Breast epithelium (tissue), 3 donors: ENCODE measurements at regions not wholly inside any gene's neighbourhood (a gene's known extent, or its start where the extent isn't known, plus 50 kb on each side); places are given as distances from the start of the nearest gene placed in this dataset.
"Not testable (repeated sequence)": the region's sequence is repeated elsewhere in the genome, so short reads cannot be mapped to it uniquely, and the experiment has no call there.

ENCODE experiments used
- POLR2AphosphoS5 ChIP-seq, 3 donors: sonication (generic); formaldehyde crosslinking; IDR thresholded peaks; one replicate each; pipeline ENCODE4 v1.6.1; 2017; ENCODE audit warnings: antibody characterized with exemption in 3 of 3
- TF ChIP-seq, protein P1 (sequence below), 3 donors: fragments of 450-650 bp; IDR thresholded peaks; one replicate each; pipeline ENCODE4 v1.5.1; 2016 to 2017; ENCODE audit warnings: antibody characterized with exemption in 3 of 3, mild to moderate bottlenecking in 3 of 3, moderate library complexity in 3 of 3

DNA sequence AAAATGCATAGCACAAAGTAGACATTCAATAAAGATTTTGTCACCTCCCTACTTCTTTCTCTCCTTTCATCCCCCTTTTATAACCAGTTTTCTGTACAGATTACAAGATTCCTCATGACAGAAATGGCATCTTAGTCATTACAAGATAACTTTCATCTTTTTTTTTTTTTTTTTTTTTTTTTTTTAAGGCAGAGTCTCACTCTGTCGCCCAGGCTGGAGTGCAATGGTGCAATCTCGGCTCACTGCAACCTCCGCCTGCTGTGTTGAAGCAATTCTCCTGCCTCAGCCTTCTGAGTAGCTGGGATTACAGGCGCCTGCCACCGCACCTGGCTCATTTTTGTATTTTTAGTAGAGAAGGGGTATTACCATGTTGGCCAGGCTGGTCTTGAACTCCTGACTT, 75.2 kb upstream of the TMC1 start:
- TF ChIP-seq, protein P1, sequence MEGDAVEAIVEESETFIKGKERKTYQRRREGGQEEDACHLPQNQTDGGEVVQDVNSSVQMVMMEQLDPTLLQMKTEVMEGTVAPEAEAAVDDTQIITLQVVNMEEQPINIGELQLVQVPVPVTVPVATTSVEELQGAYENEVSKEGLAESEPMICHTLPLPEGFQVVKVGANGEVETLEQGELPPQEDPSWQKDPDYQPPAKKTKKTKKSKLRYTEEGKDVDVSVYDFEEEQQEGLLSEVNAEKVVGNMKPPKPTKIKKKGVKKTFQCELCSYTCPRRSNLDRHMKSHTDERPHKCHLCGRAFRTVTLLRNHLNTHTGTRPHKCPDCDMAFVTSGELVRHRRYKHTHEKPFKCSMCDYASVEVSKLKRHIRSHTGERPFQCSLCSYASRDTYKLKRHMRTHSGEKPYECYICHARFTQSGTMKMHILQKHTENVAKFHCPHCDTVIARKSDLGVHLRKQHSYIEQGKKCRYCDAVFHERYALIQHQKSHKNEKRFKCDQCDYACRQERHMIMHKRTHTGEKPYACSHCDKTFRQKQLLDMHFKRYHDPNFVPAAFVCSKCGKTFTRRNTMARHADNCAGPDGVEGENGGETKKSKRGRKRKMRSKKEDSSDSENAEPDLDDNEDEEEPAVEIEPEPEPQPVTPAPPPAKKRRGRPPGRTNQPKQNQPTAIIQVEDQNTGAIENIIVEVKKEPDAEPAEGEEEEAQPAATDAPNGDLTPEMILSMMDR (IDR thresholded peaks at IDR 0.05), result not testable (repeated sequence)
- not testable (repeated sequence) for TF ChIP-seq POLR2AphosphoS5 (IDR thresholded peaks at IDR 0.05)
